K562 (cell line): ENCODE measurements at regions not wholly inside any gene's neighbourhood (a gene's known extent, or its start where the extent isn't known, plus 50 kb on each side); places are given as distances from the start of the nearest gene placed in this dataset.
A peak's percentile ranks its signal among the peaks of the same experiment; 100 is the strongest.
"Not testable (repeated sequence)": the region's sequence is repeated elsewhere in the genome, so short reads cannot be mapped to it uniquely, and the experiment has no call there.

Experiments
- ATAC-seq: fragments of 200-7000 bp; cut with Tn5 transposase; 3 replicates; pipeline ENCODE4 v1.9.1; 2020; ENCODE audit warnings: moderate library complexity
- BruUV-seq: library from RNA; stranded (reverse); fragments of 400-500 nt; replicated peaks from 2 replicates; lab custom pipeline; 2021; lab: Mats Ljungman, UMichigan
- CTCF ChIA-PET: fragments of 300-600 bp; formaldehyde crosslinking; extraction: SDS; loops from one replicate; lab custom pipeline; 2021; ENCODE audit warnings: low intra/inter-chr PET ratio; lab: Yijun Ruan, JAX
- POLR2A ChIA-PET: fragments of 300-600, 350-650 bp; sonication (Branson Sonifier 250); formaldehyde crosslinking; extraction: SDS; loops from one replicate; lab custom pipeline; 2021; ENCODE audit warnings: antibody characterized with exemption, inconsistent platforms; lab: Yijun Ruan, JAX
- DNase-seq, 4 experiments: peaks; one replicate each; pipeline versions ENCODE4 v3.0.0 to v3.0.0-alpha.2; 2011 to 2018; ENCODE audit warnings: low spot score in 3 of 4, mixed read lengths in 3 of 4; ENCODE audit errors: extremely low read depth in 1 of 4
- FAIRE-seq: peaks from 2 replicates; lab custom pipeline; 2011; peaks lifted over from hg19 to GRCh38; lab: Jason Lieb, UNC
- H2AFZ ChIP-seq: 2 replicates; pipeline ENCODE4 v1.6.0; 2011; ENCODE audit warnings: low read depth, low read length, control low read depth, inconsistent platforms
- H3K27ac ChIP-seq: fragments of 200-600 bp; 3 replicates; pipeline ENCODE4 v1.8.0; 2011; ENCODE audit warnings: low read depth, mild to moderate bottlenecking, control low read depth, inconsistent platforms, low read length, moderate library complexity, mixed read lengths; ENCODE audit errors: extremely low read depth
- H3K27me3 ChIP-seq, 2 experiments: fragments of 300-600 bp in 1 of 2; 2 replicates in 1 of 2; 3 replicates in 1 of 2; pipeline versions ENCODE4 v1.6.0 to v1.8.0; 2011; ENCODE audit warnings: inconsistent platforms in 2 of 2, low read length in 2 of 2, mild to moderate bottlenecking in 1 of 2, mixed read lengths in 1 of 2, moderate library complexity in 1 of 2; ENCODE audit not compliant: control insufficient read depth in 2 of 2, insufficient read depth in 2 of 2
- H3K36me3 ChIP-seq: fragments of 300-600 bp; 3 replicates; pipeline ENCODE4 v1.8.0; 2011; ENCODE audit warnings: mild to moderate bottlenecking, low read length, inconsistent platforms; ENCODE audit not compliant: control insufficient read depth, insufficient read depth
- H3K4me1 ChIP-seq, 2 experiments: fragments of 200-600 bp in 1 of 2; replicated peaks in 1 of 2; 2 replicates in 1 of 2; 3 replicates in 1 of 2; pipeline versions ENCODE4 v1.5.1 to v1.8.0; 2011; ENCODE audit warnings: inconsistent platforms in 2 of 2, low read length in 2 of 2, mild to moderate bottlenecking in 1 of 2, mixed read lengths in 1 of 2, moderate library complexity in 1 of 2; ENCODE audit not compliant: control insufficient read depth in 2 of 2, insufficient read depth in 2 of 2
- H3K4me2 ChIP-seq: 2 replicates; pipeline ENCODE4 v1.6.1; 2011; ENCODE audit warnings: low read length, control low read depth, inconsistent platforms, mixed read lengths; ENCODE audit not compliant: insufficient read depth
- H3K4me3 ChIP-seq: fragments of 200-600 bp; sonication (generic), shearing (Covaris generic); 2 replicates; pipeline ENCODE4 v1.5.1; 2016; ENCODE audit warnings: control low read depth, inconsistent platforms
- H3K79me2 ChIP-seq: fragments of 200-600 bp; 3 replicates; pipeline ENCODE4 v1.8.0; 2011; ENCODE audit warnings: low read length, inconsistent platforms; ENCODE audit not compliant: control insufficient read depth, insufficient read depth
- H3K9ac ChIP-seq, 2 experiments: 2 replicates each; pipeline versions ENCODE4 v1.6.0 to v1.6.1; 2011; ENCODE audit warnings: low read depth in 2 of 2, low read length in 2 of 2, control low read depth in 1 of 2, inconsistent platforms in 1 of 2, mild to moderate bottlenecking in 1 of 2, mixed read lengths in 1 of 2; ENCODE audit not compliant: insufficient read depth in 1 of 2
- H3K9me1 ChIP-seq: one replicate; pipeline ENCODE4 v1.6.0; 2011; ENCODE audit warnings: inconsistent platforms, mild to moderate bottlenecking, low read length, moderate library complexity; ENCODE audit not compliant: control insufficient read depth, insufficient read depth
- H3K9me3 ChIP-seq: replicated peaks from 2 replicates; pipeline ENCODE4 v1.5.1; 2011; ENCODE audit warnings: low read depth, low read length, inconsistent platforms; ENCODE audit not compliant: control insufficient read depth, insufficient read depth
- H4K20me1 ChIP-seq: replicated peaks from 2 replicates; pipeline ENCODE4 v1.6.1; 2011; ENCODE audit warnings: low read length, inconsistent platforms, mixed read lengths; ENCODE audit not compliant: control insufficient read depth, insufficient read depth
- ARID2 ChIP-seq: fragments of 450-650 bp; IDR thresholded peaks from 2 replicates; pipeline ENCODE4 v1.6.1; 2017; ENCODE audit warnings: antibody characterized with exemption, mild to moderate bottlenecking
- HDAC3 ChIP-seq: fragments of 450-650 bp; IDR thresholded peaks from 2 replicates; pipeline ENCODE4 v1.6.1; 2018; ENCODE audit warnings: borderline replicate concordance, mild to moderate bottlenecking, moderate library complexity; ENCODE audit not compliant: partially characterized antibody
- HMG20A ChIP-seq: fragments of 450-650 bp; formaldehyde crosslinking; conservative IDR thresholded peaks from 2 replicates; pipeline ENCODE4 v1.4.0; 2020; ENCODE audit warnings: mild to moderate bottlenecking, mixed read lengths
- PHF21A ChIP-seq: fragments of 450-650 bp; IDR thresholded peaks from 2 replicates; pipeline ENCODE4 v1.6.1; 2017; ENCODE audit warnings: low read depth, borderline replicate concordance
- PKNOX1 ChIP-seq: fragments of 450-650 bp; IDR thresholded peaks from 2 replicates; pipeline ENCODE4 v1.6.1; 2016
- RBFOX2 ChIP-seq: fragments of 200-400 bp; formaldehyde crosslinking; IDR thresholded peaks from 2 replicates; pipeline ENCODE4 v1.6.1; 2017; ENCODE audit warnings: low read depth, mild to moderate bottlenecking, low read length, moderate library complexity
- RNF2 ChIP-seq: sonication (generic); IDR thresholded peaks from 2 replicates; pipeline ENCODE4 v1.6.1; 2016
- SMARCC2 ChIP-seq: fragments of 450-650 bp; IDR thresholded peaks from 2 replicates; pipeline ENCODE4 v1.6.1; 2017; ENCODE audit warnings: antibody characterized with exemption, moderate library complexity, mild to moderate bottlenecking, low read depth
- SPI1 ChIP-seq: IDR thresholded peaks from 2 replicates; pipeline ENCODE4 v1.6.1; 2011; ENCODE audit warnings: low read depth, low read length, control low read depth, borderline replicate concordance
- ZNF324 ChIP-seq: fragments of 250-450 bp; sonication (Bioruptor Pico); IDR thresholded peaks from 2 replicates; pipeline ENCODE4 v1.4.0; 2020; ENCODE audit warnings: mild to moderate bottlenecking
- ZNF717 ChIP-seq: fragments of 250-450 bp; sonication (Bioruptor Pico); IDR thresholded peaks from 2 replicates; pipeline ENCODE4 v1.5.0; 2021
- whole genome bisulfite sequencing: fragments of 100-300 bp; shearing (Covaris generic); methylation state at CpG from one replicate; pipeline ENCODE4 v1.1.6; 2016; ENCODE audit warnings: low coverage, mixed read lengths; ENCODE audit not compliant: insufficient coverage; ENCODE audit errors: missing lambda C conversion rate; 5-methylcytosine and 5-hydroxymethylcytosine counted together
- in situ Hi-C: fragments of 300-500 bp; cut with MboI; formaldehyde crosslinking; loops from 4 replicates; pipeline ENCODE4 v1.15.0; 2018; ENCODE audit warnings: inconsistent platforms, mixed read lengths
- intact Hi-C: fragments of 100-400 bp; cut with micrococcal nuclease; formaldehyde crosslinking; loops from 2 replicates; pipeline ENCODE4 v1.14.2; 2022
- TF ChIP-seq, protein P1 (sequence below): fragments of 250-450 bp; sonication (Bioruptor Pico); IDR thresholded peaks from 2 replicates; pipeline ENCODE4 v1.8.0; 2022; ENCODE audit warnings: inconsistent platforms, mild to moderate bottlenecking, moderate library complexity, borderline replicate concordance
- TF ChIP-seq, protein P2 (sequence below): fragments of 250-450 bp; sonication (Bioruptor Pico); IDR thresholded peaks from 2 replicates; pipeline ENCODE4 v1.4.0; 2020; ENCODE audit warnings: borderline replicate concordance

GRCh38 chr7:19338512-19338911 is 193.3 kb upstream of the FERD3L start:
- H3K4me2 ChIP-seq, POLR2A ChIA-PET, H3K9me3 ChIP-seq, H3K9ac ChIP-seq, H4K20me1 ChIP-seq, H3K79me2 ChIP-seq, H2AFZ ChIP-seq, in situ Hi-C loops, H3K4me3 ChIP-seq, H3K36me3 ChIP-seq, H3K9me1 ChIP-seq, ATAC-seq, H3K27me3 ChIP-seq, FAIRE-seq, DNase-seq, H3K27ac ChIP-seq, H3K4me1 ChIP-seq, intact Hi-C loops, CTCF ChIA-PET, BruUV-seq: not testable (repeated sequence)
- 0% methylated on average over 3 of the region's 3 CpGs for WGBS
- TF ChIP-seq SPI1, result peak; percentile 66

- 0% methylated on average over 2 of the region's 2 CpGs for WGBS
- no peak overlapping the region for H3K27ac ChIP-seq
- DNase-seq, result no peak
- in situ Hi-C loops, result no loop called here
- no peaks in the 10 kb centered on the region for H4K20me1 ChIP-seq
- no peak overlapping the region for H3K4me3 ChIP-seq
- intact Hi-C loops, result no loop called here
- no TSS peak for BruUV-seq
- H3K36me3 ChIP-seq, result no peaks in the 10 kb centered on the region
- H3K9me1 ChIP-seq, result no peaks in the 10 kb centered on the region
- ChIA-PET POLR2A (no interaction called here), CTCF (no interaction called here)
- H3K79me2 ChIP-seq, result no peaks in the 10 kb centered on the region
- no peak overlapping the region for H3K4me2 ChIP-seq
- no peak overlapping the region for H2AFZ ChIP-seq
- FAIRE-seq, result no peak
- ATAC-seq, result no peak
- H3K9ac ChIP-seq, result no peak overlapping the region
- H3K4me1 ChIP-seq, result no peaks in the 10 kb centered on the region
- no peaks in the 10 kb centered on the region for H3K27me3 ChIP-seq
- peaks cover 2% of the 10 kb centered on the region; the same call in 1 of the 2 replicates for H3K9me3 ChIP-seq
- TF ChIP-seq SMARCC2 (no peak), ARID2 (no peak), HMG20A (no peak), RNF2 (no peak), ZNF324 (CRISPR knock-in tag) (no peak), PKNOX1 (no peak), PHF21A (no peak), RBFOX2 (no peak), HDAC3 (no peak), ZNF717 (CRISPR knock-in tag) (no peak)
- TF ChIP-seq, protein P1, sequence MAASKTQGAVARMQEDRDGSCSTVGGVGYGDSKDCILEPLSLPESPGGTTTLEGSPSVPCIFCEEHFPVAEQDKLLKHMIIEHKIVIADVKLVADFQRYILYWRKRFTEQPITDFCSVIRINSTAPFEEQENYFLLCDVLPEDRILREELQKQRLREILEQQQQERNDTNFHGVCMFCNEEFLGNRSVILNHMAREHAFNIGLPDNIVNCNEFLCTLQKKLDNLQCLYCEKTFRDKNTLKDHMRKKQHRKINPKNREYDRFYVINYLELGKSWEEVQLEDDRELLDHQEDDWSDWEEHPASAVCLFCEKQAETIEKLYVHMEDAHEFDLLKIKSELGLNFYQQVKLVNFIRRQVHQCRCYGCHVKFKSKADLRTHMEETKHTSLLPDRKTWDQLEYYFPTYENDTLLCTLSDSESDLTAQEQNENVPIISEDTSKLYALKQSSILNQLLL (CRISPR knock-in tag), result no peak
- TF ChIP-seq, protein P2, sequence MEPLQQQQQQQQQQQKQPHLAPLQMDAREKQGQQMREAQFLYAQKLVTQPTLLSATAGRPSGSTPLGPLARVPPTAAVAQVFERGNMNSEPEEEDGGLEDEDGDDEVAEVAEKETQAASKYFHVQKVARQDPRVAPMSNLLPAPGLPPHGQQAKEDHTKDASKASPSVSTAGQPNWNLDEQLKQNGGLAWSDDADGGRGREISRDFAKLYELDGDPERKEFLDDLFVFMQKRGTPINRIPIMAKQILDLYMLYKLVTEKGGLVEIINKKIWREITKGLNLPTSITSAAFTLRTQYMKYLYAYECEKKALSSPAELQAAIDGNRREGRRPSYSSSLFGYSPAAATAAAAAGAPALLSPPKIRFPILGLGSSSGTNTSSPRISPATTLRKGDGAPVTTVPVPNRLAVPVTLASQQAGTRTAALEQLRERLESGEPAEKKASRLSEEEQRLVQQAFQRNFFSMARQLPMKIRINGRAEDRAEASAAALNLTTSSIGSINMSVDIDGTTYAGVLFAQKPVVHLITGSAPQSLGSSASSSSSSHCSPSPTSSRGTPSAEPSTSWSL (CRISPR knock-in tag), result no peak
These were observed 191.7 kb upstream of the FERD3L start for GRCh38 chr7:19336836-19337383.
